Spleen (tissue), 7 donors: ENCODE measurements at regions not wholly inside any gene's neighbourhood (a gene's known extent, or its start where the extent isn't known, plus 50 kb on each side); places are given as distances from the start of the nearest gene placed in this dataset.
"Not testable (repeated sequence)": the region's sequence is repeated elsewhere in the genome, so short reads cannot be mapped to it uniquely, and the experiment has no call there.

Experiments
- CTCF ChIP-seq, 11 experiments: fragments of 200-600 bp in 7 of 11; fragments of 450-650 bp in 4 of 11; sonication (generic) in 4 of 11; IDR thresholded peaks in 8 of 11; conservative IDR thresholded peaks in 3 of 11; 1 replicate in 7 of 11; 2 replicates in 4 of 11; pipeline versions ENCODE4 v1.4.0 to v1.8.0; 2016 to 2021; ENCODE audit warnings: antibody characterized with exemption in 11 of 11, inconsistent platforms in 4 of 11, mild to moderate bottlenecking in 1 of 11
- POLR2A ChIP-seq, 3 donors: fragments of 450-650 bp; IDR thresholded peaks; one replicate each; pipeline ENCODE4 v1.5.1; 2017; ENCODE audit warnings: antibody characterized with exemption in 3 of 3, mild to moderate bottlenecking in 1 of 3
- donor health status: DM: no; HTN: no; CAD: no; lungs with moderate emphysema.
- donor health status: DM: no; HTN: no; CAD: no.
- donor health status: DM: no; HTN: no; CAD: no.

GRCh38 chr2:47698436-47698972 lies 84.4 kb upstream of the MSH6 start:
- TF ChIP-seq POLR2A (IDR thresholded peaks at IDR 0.05); CTCF (IDR thresholded peaks at IDR 0.05 in 8 of 11, conservative IDR thresholded peaks at IDR 0.05 in 3 of 11): not testable (repeated sequence)
